HG03520 (cell line): ENCODE measurements at regions not wholly inside any gene's neighbourhood (a gene's known extent, or its start where the extent isn't known, plus 50 kb on each side); places are given as distances from the start of the nearest gene placed in this dataset.
"Not testable (repeated sequence)": the region's sequence is repeated elsewhere in the genome, so short reads cannot be mapped to it uniquely, and the experiment has no call there.

Experiments used
- ATAC-seq: cut with Tn5 transposase; IDR thresholded peaks from one replicate; pipeline ENCODE4 v1.9.1; 2021; ENCODE audit warnings: mild to moderate bottlenecking, moderate library complexity; ENCODE audit not compliant: unreplicated experiment

- ATAC-seq = no peak
Observed at GRCh38 chrX:5708251-5708650, 520.4 kb downstream of the NLGN4X start.

GRCh38 chrX:5702890-5703289 lies 525.8 kb downstream of the NLGN4X start:
- ATAC-seq = no peak

- ATAC-seq = no peak
Observed at GRCh38 chrX:5695971-5696370, 532.7 kb downstream of the NLGN4X start.

GRCh38 chrX:5683996-5684395 lies 544.7 kb downstream of the NLGN4X start:
- no peak for ATAC-seq

- no peak for ATAC-seq
Observed at GRCh38 chrX:5681159-5681558, 547.5 kb downstream of the NLGN4X start.

GRCh38 chrX:5674036-5674435 lies 554.6 kb downstream of the NLGN4X start:
- no peak for ATAC-seq

GRCh38 chrX:5672099-5672498 lies 556.6 kb downstream of the NLGN4X start:
- peak; percentile 57 for ATAC-seq

- not testable (repeated sequence) for ATAC-seq
Observed at GRCh38 chrX:5666689-5667088, 562.0 kb downstream of the NLGN4X start.

- no peak for ATAC-seq
Observed at GRCh38 chrX:5656544-5656943, 572.1 kb downstream of the NLGN4X start.

- ATAC-seq = no peak
Observed at GRCh38 chrX:5650904-5651303, 577.8 kb downstream of the NLGN4X start.

- ATAC-seq = no peak
Observed at GRCh38 chrX:5648941-5649568, 579.6 kb downstream of the NLGN4X start.

GRCh38 chrX:5646818-5647217 lies 581.8 kb downstream of the NLGN4X start:
- peak; percentile 98 for ATAC-seq

GRCh38 chrX:5644776-5645175 lies 583.9 kb downstream of the NLGN4X start:
- ATAC-seq = no peak

GRCh38 chrX:5640071-5640470 lies 588.6 kb downstream of the NLGN4X start:
- no peak for ATAC-seq

GRCh38 chrX:5638572-5638971 lies 590.1 kb downstream of the NLGN4X start:
- ATAC-seq = no peak

GRCh38 chrX:5632887-5633286 lies 595.8 kb downstream of the NLGN4X start:
- no peak for ATAC-seq

GRCh38 chrX:5632061-5632614 lies 596.5 kb downstream of the NLGN4X start:
- ATAC-seq = no peak

- ATAC-seq = no peak
Observed at GRCh38 chrX:5617666-5618065, 611.0 kb downstream of the NLGN4X start.

- ATAC-seq = no peak
Observed at GRCh38 chrX:5595570-5595969, 633.1 kb downstream of the NLGN4X start.

- ATAC-seq = no peak
Observed at GRCh38 chrX:5586726-5587125, 641.9 kb downstream of the NLGN4X start.

GRCh38 chrX:5575407-5575806 lies 653.3 kb downstream of the NLGN4X start:
- ATAC-seq = no peak

GRCh38 chrX:5568934-5569333 lies 659.7 kb downstream of the NLGN4X start:
- no peak for ATAC-seq

- ATAC-seq = no peak
Observed at GRCh38 chrX:5559386-5559785, 669.3 kb downstream of the NLGN4X start.
